Mesendoderm (in vitro differentiated cells): ENCODE measurements at regions not wholly inside any gene's neighbourhood (a gene's known extent, or its start where the extent isn't known, plus 50 kb on each side); places are given as distances from the start of the nearest gene placed in this dataset.

Experiments used
- DNase-seq: peaks from one replicate; pipeline ENCODE4 v3.0.0; 2013
- H2AK5ac ChIP-seq: 2 replicates; pipeline ENCODE4 v1.6.1; 2013; ENCODE audit warnings: low read length, inconsistent platforms
- H2BK120ac ChIP-seq: 2 replicates; pipeline ENCODE4 v1.6.1; 2013; ENCODE audit warnings: low read depth, mild to moderate bottlenecking, low read length, moderate library complexity, mixed read lengths
- H2BK15ac ChIP-seq: replicated peaks from 2 replicates; pipeline ENCODE4 v1.6.1; 2013; ENCODE audit warnings: low read depth, mild to moderate bottlenecking, moderate library complexity
- H2BK5ac ChIP-seq: 2 replicates; pipeline ENCODE4 v1.6.1; 2013; ENCODE audit warnings: low read length, inconsistent platforms
- H3K18ac ChIP-seq: 2 replicates; pipeline ENCODE4 v1.6.1; 2013; ENCODE audit warnings: mild to moderate bottlenecking, low read length, mixed read lengths
- H3K23ac ChIP-seq: one replicate; pipeline ENCODE4 v1.6.1; 2013; ENCODE audit warnings: low read length
- H3K27ac ChIP-seq: 2 replicates; pipeline ENCODE4 v1.5.1; 2013; ENCODE audit warnings: low read depth, mild to moderate bottlenecking, inconsistent platforms, low read length, moderate library complexity
- H3K27me3 ChIP-seq: 2 replicates; pipeline ENCODE4 v1.6.1; 2013; ENCODE audit warnings: low read length, control low read depth, mild to moderate bottlenecking, inconsistent platforms; ENCODE audit not compliant: insufficient read depth, poor library complexity
- H3K36me3 ChIP-seq: 2 replicates; pipeline ENCODE4 v1.6.1; 2013; ENCODE audit warnings: low read length, inconsistent platforms; ENCODE audit not compliant: control insufficient read depth, insufficient read depth
- H3K4ac ChIP-seq: one replicate; pipeline ENCODE4 v1.6.1; 2013; ENCODE audit warnings: low read depth, mild to moderate bottlenecking, low read length, moderate library complexity
- H3K4me1 ChIP-seq: 2 replicates; pipeline ENCODE4 v1.6.1; 2013; ENCODE audit warnings: low read depth, low read length, inconsistent platforms; ENCODE audit not compliant: control insufficient read depth
- H3K4me2 ChIP-seq: 2 replicates; pipeline ENCODE4 v1.6.1; 2013; ENCODE audit warnings: low read length
- H3K4me3 ChIP-seq: 2 replicates; pipeline ENCODE4 v1.5.1; 2013; ENCODE audit warnings: mild to moderate bottlenecking, low read length
- H3K56ac ChIP-seq: one replicate; pipeline ENCODE4 v1.6.1; 2013; ENCODE audit warnings: low read length
- H3K79me1 ChIP-seq: 2 replicates; pipeline ENCODE4 v1.6.1; 2013; ENCODE audit warnings: low read length, inconsistent platforms
- H3K79me2 ChIP-seq: 2 replicates; pipeline ENCODE4 v1.6.1; 2013; ENCODE audit warnings: mild to moderate bottlenecking, low read length; ENCODE audit not compliant: control insufficient read depth, insufficient read depth
- H3K9ac ChIP-seq: 2 replicates; pipeline ENCODE4 v1.6.1; 2013; ENCODE audit warnings: low read length, inconsistent platforms
- H4K5ac ChIP-seq: one replicate; pipeline ENCODE4 v1.6.1; 2013; ENCODE audit warnings: low read length
- H4K8ac ChIP-seq: one replicate; pipeline ENCODE4 v1.6.1; 2013; ENCODE audit warnings: low read depth, mild to moderate bottlenecking, control low read depth, low read length, moderate library complexity
- WGBS: extraction: QIAGEN DNeasy Blood & Tissue Kit; methylation state at CpG from one replicate; pipeline ENCODE4 v1.1.7; 2013; ENCODE audit warnings: low lambda C conversion rate, missing lambda C conversion rate; ENCODE audit not compliant: insufficient coverage; ENCODE audit errors: extremely low coverage; 5-methylcytosine and 5-hydroxymethylcytosine counted together

- Histone ChIP-seq H3K79me1 (no peaks in the 10 kb centered on the region), H3K79me2 (no peaks in the 10 kb centered on the region), H3K27me3 (no peaks in the 10 kb centered on the region), H3K23ac (no peak overlapping the region), H4K5ac (no peak overlapping the region), H2BK15ac (no peak overlapping the region), H3K4me2 (no peak overlapping the region), H3K4me1 (no peaks in the 10 kb centered on the region), H3K56ac (no peak overlapping the region), H3K18ac (no peak overlapping the region), H2BK120ac (no peak overlapping the region), H2AK5ac (no peak overlapping the region), H3K4me3 (no peak overlapping the region), H2BK5ac (no peak overlapping the region), H3K4ac (no peak overlapping the region), H4K8ac (no peak overlapping the region), H3K9ac (no peak overlapping the region), H3K27ac (no peak overlapping the region), H3K36me3 (no peaks in the 10 kb centered on the region)
- peak; percentile 12 for DNase-seq
These were observed 1017.2 kb downstream of the SH3BGRL start for GRCh38 chrX:82219129-82219528.

GRCh38 chrX:82224961-82225360 is 1023.1 kb downstream of the SH3BGRL start:
- Histone ChIP-seq H3K4me3 (no peak overlapping the region), H3K56ac (no peak overlapping the region), H4K5ac (no peak overlapping the region), H4K8ac (no peak overlapping the region), H3K27me3 (no peaks in the 10 kb centered on the region), H3K27ac (no peak overlapping the region), H2BK15ac (no peak overlapping the region), H3K4me2 (no peak overlapping the region), H3K23ac (no peak overlapping the region), H3K79me1 (no peaks in the 10 kb centered on the region), H2BK120ac (no peak overlapping the region), H2AK5ac (no peak overlapping the region), H3K79me2 (no peaks in the 10 kb centered on the region), H2BK5ac (no peak overlapping the region), H3K4ac (no peak overlapping the region), H3K4me1 (no peaks in the 10 kb centered on the region), H3K36me3 (no peaks in the 10 kb centered on the region), H3K18ac (no peak overlapping the region), H3K9ac (no peak overlapping the region)
- DNase-seq, result no peak

- H4K8ac ChIP-seq, result no peak overlapping the region
- no peak overlapping the region for H2BK15ac ChIP-seq
- no peak overlapping the region for H3K56ac ChIP-seq
- H3K4ac ChIP-seq, result no peak overlapping the region
- peak; percentile 25 for DNase-seq
- no peaks in the 10 kb centered on the region for H3K79me2 ChIP-seq
- no peak overlapping the region for H3K4me2 ChIP-seq
- no CpG with 5 or more reads among the region's 3 CpGs for WGBS
- no peak overlapping the region for H3K27ac ChIP-seq
- no peak overlapping the region for H2BK5ac ChIP-seq
- no peaks in the 10 kb centered on the region for H3K79me1 ChIP-seq
- H3K36me3 ChIP-seq, result no peaks in the 10 kb centered on the region
- H3K18ac ChIP-seq, result no peak overlapping the region
- no peaks in the 10 kb centered on the region for H3K27me3 ChIP-seq
- H2AK5ac ChIP-seq, result no peak overlapping the region
- H3K9ac ChIP-seq, result no peak overlapping the region
- H4K5ac ChIP-seq, result no peak overlapping the region
- H3K4me3 ChIP-seq, result no peak overlapping the region
- H2BK120ac ChIP-seq, result no peak overlapping the region
- no peak overlapping the region for H3K23ac ChIP-seq
- H3K4me1 ChIP-seq, result no peaks in the 10 kb centered on the region
These were observed 1028.1 kb downstream of the SH3BGRL start for GRCh38 chrX:82230013-82230412.

GRCh38 chrX:82232679-82233078 is 1030.8 kb downstream of the SH3BGRL start:
- no peak overlapping the region for H2BK120ac ChIP-seq
- H3K4ac ChIP-seq, result no peak overlapping the region
- H3K36me3 ChIP-seq, result no peaks in the 10 kb centered on the region
- H3K23ac ChIP-seq, result no peak overlapping the region
- H4K5ac ChIP-seq, result no peak overlapping the region
- no peaks in the 10 kb centered on the region for H3K79me1 ChIP-seq
- no peaks in the 10 kb centered on the region for H3K4me1 ChIP-seq
- no peaks in the 10 kb centered on the region for H3K27me3 ChIP-seq
- no peak overlapping the region for H2BK15ac ChIP-seq
- no peak overlapping the region for H2AK5ac ChIP-seq
- H3K56ac ChIP-seq, result no peak overlapping the region
- no peak overlapping the region for H2BK5ac ChIP-seq
- no peak overlapping the region for H3K18ac ChIP-seq
- H3K9ac ChIP-seq, result no peak overlapping the region
- no peak overlapping the region for H3K4me2 ChIP-seq
- no peaks in the 10 kb centered on the region for H3K79me2 ChIP-seq
- H4K8ac ChIP-seq, result no peak overlapping the region
- no peak overlapping the region for H3K27ac ChIP-seq
- no peak for DNase-seq
- H3K4me3 ChIP-seq, result no peak overlapping the region

GRCh38 chrX:82237328-82237727 is 1035.4 kb downstream of the SH3BGRL start:
- Histone ChIP-seq H3K9ac (no peak overlapping the region), H2BK120ac (no peak overlapping the region), H3K27me3 (no peaks in the 10 kb centered on the region), H2BK15ac (no peak overlapping the region), H4K5ac (no peak overlapping the region), H3K79me2 (no peaks in the 10 kb centered on the region), H3K4me1 (no peaks in the 10 kb centered on the region), H4K8ac (no peak overlapping the region), H2BK5ac (no peak overlapping the region), H2AK5ac (no peak overlapping the region), H3K79me1 (no peaks in the 10 kb centered on the region), H3K36me3 (no peaks in the 10 kb centered on the region), H3K4me2 (no peak overlapping the region), H3K4me3 (no peak overlapping the region), H3K23ac (no peak overlapping the region), H3K18ac (no peak overlapping the region), H3K27ac (no peak overlapping the region), H3K56ac (no peak overlapping the region), H3K4ac (no peak overlapping the region)
- WGBS, result no CpG with 5 or more reads among the region's 1 CpG
- peak; percentile 18 for DNase-seq
